DND-41 (cell line): ENCODE measurements at regions not wholly inside any gene's neighbourhood (a gene's known extent, or its start where the extent isn't known, plus 50 kb on each side); places are given as distances from the start of the nearest gene placed in this dataset.

Experiments
- ATAC-seq: fragments of 200-7000 bp; cut with Tn5 transposase; 3 replicates; pipeline ENCODE4 v1.9.1; 2021; ENCODE audit warnings: low read depth; ENCODE audit not compliant: insufficient read depth
- DNase-seq: peaks from one replicate; pipeline ENCODE4 v3.0.0-alpha.2; 2020
- H2AFZ ChIP-seq: 2 replicates; pipeline ENCODE4 v1.6.0; 2012; ENCODE audit warnings: low read depth, low read length
- H3K27ac ChIP-seq: 2 replicates; pipeline ENCODE4 v1.5.1; 2012; ENCODE audit warnings: low read length, inconsistent platforms
- H3K27me3 ChIP-seq: fragments of 200-600 bp; sonication (generic); 2 replicates; pipeline ENCODE4 v1.6.0; 2012; ENCODE audit warnings: low read length, mild to moderate bottlenecking, inconsistent platforms; ENCODE audit not compliant: insufficient read depth, poor library complexity
- H3K36me3 ChIP-seq: 2 replicates; pipeline ENCODE4 v1.5.1; 2012; ENCODE audit warnings: low read length, inconsistent platforms; ENCODE audit not compliant: insufficient read depth
- H3K4me1 ChIP-seq: 2 replicates; pipeline ENCODE4 v1.5.1; 2012; ENCODE audit warnings: mild to moderate bottlenecking, low read length; ENCODE audit not compliant: insufficient read depth
- H3K4me2 ChIP-seq: 2 replicates; pipeline ENCODE4 v1.6.0; 2012; ENCODE audit warnings: mild to moderate bottlenecking, moderate library complexity, low read length, inconsistent platforms; ENCODE audit not compliant: insufficient read depth
- H3K4me3 ChIP-seq, 2 experiments: fragments of 200-600 bp in 1 of 2; shearing (Covaris generic) in 1 of 2; 2 replicates each; pipeline ENCODE4 v1.5.1; 2012 to 2016; ENCODE audit warnings: inconsistent platforms in 2 of 2, low read length in 2 of 2, mild to moderate bottlenecking in 2 of 2, low read depth in 1 of 2, moderate library complexity in 1 of 2
- H3K79me2 ChIP-seq: 2 replicates; pipeline ENCODE4 v1.6.0; 2012; ENCODE audit warnings: low read length, inconsistent platforms; ENCODE audit not compliant: insufficient read depth
- H3K9ac ChIP-seq: 2 replicates; pipeline ENCODE4 v1.6.0; 2012; ENCODE audit warnings: low read depth, mild to moderate bottlenecking, inconsistent platforms, low read length, moderate library complexity
- H3K9me3 ChIP-seq: 2 replicates; pipeline ENCODE4 v1.5.1; 2012; ENCODE audit warnings: low read length, moderate library complexity, mild to moderate bottlenecking, inconsistent platforms; ENCODE audit not compliant: insufficient read depth, severe bottlenecking
- H4K20me1 ChIP-seq: 2 replicates; pipeline ENCODE4 v1.6.0; 2012; ENCODE audit warnings: low read length; ENCODE audit not compliant: insufficient read depth
- CTCF ChIP-seq: IDR thresholded peaks from 2 replicates; pipeline ENCODE4 v1.5.1; 2012; ENCODE audit warnings: borderline replicate concordance, low read length, moderate library complexity, mild to moderate bottlenecking; ENCODE audit not compliant: poor library complexity, severe bottlenecking; ENCODE audit errors: extremely low read depth
- EZH2 ChIP-seq: IDR thresholded peaks from 3 replicates; pipeline ENCODE4 v1.6.1; 2012; ENCODE audit warnings: borderline replicate concordance, low read depth, mild to moderate bottlenecking, moderate library complexity, low read length, inconsistent platforms; ENCODE audit not compliant: severe bottlenecking

- Histone ChIP-seq H3K9ac (no peak overlapping the region), H3K79me2 (no peaks in the 10 kb centered on the region), H3K36me3 (no peaks in the 10 kb centered on the region), H3K9me3 (no peaks in the 10 kb centered on the region), H3K4me3 (no peak overlapping the region), H3K27me3 (no peaks in the 10 kb centered on the region), H3K27ac (no peak overlapping the region), H2AFZ (no peak overlapping the region), H3K4me2 (no peak overlapping the region), H3K4me1 (no peaks in the 10 kb centered on the region), H4K20me1 (no peaks in the 10 kb centered on the region)
- no peak for TF ChIP-seq EZH2
- no peak for TF ChIP-seq CTCF
- DNase-seq (no peak), ATAC-seq (no peak)
Measured at GRCh38 chr2:223113161-223113560, 61.2 kb downstream of the KCNE4 start.

- H4K20me1 ChIP-seq, result no peaks in the 10 kb centered on the region
- no peaks in the 10 kb centered on the region for H3K36me3 ChIP-seq
- no peaks in the 10 kb centered on the region for H3K9me3 ChIP-seq
- H3K27me3 ChIP-seq, result no peaks in the 10 kb centered on the region
- no peaks in the 10 kb centered on the region for H3K79me2 ChIP-seq
- no peak overlapping the region for H3K9ac ChIP-seq
- ATAC-seq, result no peak
- H3K27ac ChIP-seq, result no peak overlapping the region
- no peaks in the 10 kb centered on the region for H3K4me1 ChIP-seq
- TF ChIP-seq CTCF (no peak), EZH2 (no peak)
- no peak overlapping the region for H3K4me2 ChIP-seq
- H3K4me3 ChIP-seq, result no peak overlapping the region
- H2AFZ ChIP-seq, result no peak overlapping the region
- DNase-seq, result no peak
Measured at GRCh38 chr2:223114170-223114569, 62.2 kb downstream of the KCNE4 start.

GRCh38 chr2:223114917-223115316, 62.9 kb downstream of the KCNE4 start:
- H3K4me2 ChIP-seq, result no peak overlapping the region
- no peak overlapping the region for H3K27ac ChIP-seq
- no peak overlapping the region for H3K9ac ChIP-seq
- no peaks in the 10 kb centered on the region for H4K20me1 ChIP-seq
- ATAC-seq (no peak), DNase-seq (no peak)
- H3K27me3 ChIP-seq, result no peaks in the 10 kb centered on the region
- no peaks in the 10 kb centered on the region for H3K9me3 ChIP-seq
- no peaks in the 10 kb centered on the region for H3K79me2 ChIP-seq
- TF ChIP-seq EZH2 (no peak), CTCF (no peak)
- H3K4me3 ChIP-seq, result no peak overlapping the region
- H2AFZ ChIP-seq, result no peak overlapping the region
- no peaks in the 10 kb centered on the region for H3K4me1 ChIP-seq
- no peaks in the 10 kb centered on the region for H3K36me3 ChIP-seq

GRCh38 chr2:223117533-223117932, 65.5 kb downstream of the KCNE4 start:
- no peak for ATAC-seq
- TF ChIP-seq EZH2 (no peak), CTCF (no peak)
- H3K9ac ChIP-seq, result no peak overlapping the region

More at GRCh38 chr2:223117533-223117932, 65.5 kb downstream of the KCNE4 start:
- no peak overlapping the region for H3K27ac ChIP-seq
- no peak overlapping the region for H2AFZ ChIP-seq
- no peaks in the 10 kb centered on the region for H3K9me3 ChIP-seq
- H4K20me1 ChIP-seq, result no peaks in the 10 kb centered on the region
- H3K4me1 ChIP-seq, result no peaks in the 10 kb centered on the region
- H3K36me3 ChIP-seq, result no peaks in the 10 kb centered on the region
- no peak overlapping the region for H3K4me2 ChIP-seq
- no peak overlapping the region for H3K4me3 ChIP-seq
- no peaks in the 10 kb centered on the region for H3K79me2 ChIP-seq
- no peak for DNase-seq
- H3K27me3 ChIP-seq, result no peaks in the 10 kb centered on the region
